GM18858 (cell line): ENCODE measurements at regions not wholly inside any gene's neighbourhood (a gene's known extent, or its start where the extent isn't known, plus 50 kb on each side); places are given as distances from the start of the nearest gene placed in this dataset.

Experiments
- ATAC-seq: cut with Tn5 transposase; IDR thresholded peaks from one replicate; pipeline ENCODE4 v1.9.1; 2021; ENCODE audit not compliant: unreplicated experiment

DNA sequence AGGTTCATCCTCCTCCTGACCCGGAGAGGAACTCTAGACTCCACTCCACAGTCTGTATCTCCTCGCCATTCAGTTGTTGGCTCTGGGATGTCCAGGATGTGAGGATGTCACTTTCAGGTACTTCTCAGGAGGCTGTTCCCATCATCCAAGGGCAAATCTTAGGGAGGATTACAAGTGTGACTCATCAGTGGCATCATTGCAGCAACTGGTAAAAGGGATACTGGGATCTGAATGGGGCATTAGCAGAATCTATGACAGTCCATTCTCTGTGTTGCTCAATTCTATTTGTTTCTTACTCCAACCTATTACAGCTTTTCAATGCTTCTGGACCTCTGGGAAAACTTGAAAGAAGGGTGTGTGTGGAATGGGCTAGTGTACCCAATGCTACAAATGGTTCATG lies 81.5 kb upstream of the FN1 start:
- ATAC-seq: no peak

DNA sequence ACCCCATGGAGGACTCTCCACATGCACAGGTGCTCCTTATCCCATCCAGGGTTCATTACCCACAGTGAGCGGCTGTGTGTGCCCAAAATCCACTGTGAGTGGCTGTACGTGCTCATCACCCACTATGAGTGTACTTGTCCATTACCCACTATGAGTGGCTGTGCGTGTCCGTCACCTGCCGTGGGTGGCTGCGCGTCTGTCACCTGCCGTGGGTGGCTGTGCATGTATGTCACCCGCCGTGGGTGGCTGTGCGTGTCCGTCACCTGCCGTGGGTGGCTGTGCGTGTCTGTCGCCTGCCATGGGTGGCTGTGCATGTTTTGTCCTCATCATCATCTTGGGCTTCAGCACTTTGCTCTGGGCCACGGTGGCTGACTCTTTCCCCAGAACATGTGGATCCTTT lies 78.6 kb upstream of the FN1 start:
- no peak for ATAC-seq

DNA sequence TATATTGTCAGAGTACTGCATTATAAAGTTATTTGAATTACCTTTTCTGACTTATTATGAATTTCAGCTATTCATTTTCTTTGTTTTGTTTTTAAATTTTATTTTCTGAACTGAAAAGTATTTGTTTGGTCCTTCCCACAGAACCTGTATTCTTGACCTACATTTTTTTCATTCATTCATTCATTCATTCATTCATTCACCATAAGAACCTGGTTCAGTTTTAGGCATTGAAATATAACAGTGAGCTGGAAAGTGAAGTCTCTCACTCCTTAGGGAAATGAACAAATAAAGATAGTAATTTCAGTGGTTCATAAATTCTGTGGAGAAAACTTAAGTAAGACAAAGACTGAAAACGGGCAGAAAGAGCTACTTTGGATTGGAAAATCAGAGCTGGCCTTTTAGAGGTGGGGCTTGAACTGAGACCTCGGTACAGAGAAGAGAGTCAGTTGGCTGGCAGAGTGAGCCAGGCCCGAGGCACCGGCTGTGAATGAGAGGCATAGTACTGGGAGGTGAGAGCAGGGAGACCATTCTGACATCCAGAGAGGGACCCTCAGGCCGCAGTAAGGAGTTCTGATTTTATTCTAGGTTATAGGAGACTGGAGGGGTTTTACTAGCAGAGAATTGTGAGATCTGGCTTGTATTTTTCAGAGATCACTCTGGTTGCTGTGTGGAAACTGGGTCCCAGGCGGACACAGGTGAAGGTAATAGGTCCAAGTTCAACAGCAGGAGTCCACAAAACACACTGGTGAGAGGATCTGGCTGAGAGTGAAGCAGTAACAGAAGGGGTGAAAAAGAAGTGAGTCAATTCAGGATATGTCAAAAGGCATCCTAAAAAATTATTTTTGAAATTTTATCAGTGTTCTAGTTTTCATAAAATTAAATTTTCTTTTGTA lies 75.8 kb upstream of the FN1 start:
- no peak for ATAC-seq

DNA sequence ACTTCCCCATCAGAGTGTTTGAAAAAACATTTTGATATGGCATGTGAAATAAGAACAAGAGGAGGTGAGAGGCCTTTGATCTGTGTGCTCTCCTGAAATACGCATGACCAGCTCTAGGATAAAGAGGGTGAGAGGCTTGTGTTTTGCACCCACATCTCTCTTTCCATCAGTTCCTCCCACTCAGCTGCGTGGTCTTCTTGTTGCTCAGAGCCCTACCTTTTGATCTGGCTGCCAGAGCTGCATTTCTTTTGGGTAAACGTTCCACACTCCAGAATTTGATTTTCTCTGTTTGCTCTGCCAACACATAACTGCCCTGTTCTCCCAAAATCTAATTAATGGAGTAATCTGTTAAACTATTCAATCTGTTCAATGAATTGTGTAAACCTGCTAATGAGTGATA lies 72.0 kb upstream of the FN1 start:
- ATAC-seq: no peak

DNA sequence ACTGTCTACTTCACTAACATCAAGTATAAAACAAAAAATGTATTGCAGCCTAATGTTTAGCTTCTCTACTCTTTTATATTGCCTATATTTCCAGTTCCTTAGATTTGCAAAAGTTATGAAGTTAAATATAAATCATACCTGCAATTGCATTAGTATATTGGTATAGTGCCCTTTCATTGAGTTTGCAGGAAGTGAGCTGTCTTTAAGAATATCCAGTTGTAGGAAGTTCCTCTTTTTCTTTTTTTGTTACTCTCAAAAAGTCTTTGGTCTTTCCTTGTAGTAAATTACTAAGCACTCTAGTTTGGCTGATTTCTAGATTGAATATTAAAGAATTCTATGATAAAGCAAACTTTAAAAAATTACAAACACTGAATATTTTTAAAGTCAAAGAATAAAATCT lies 71.3 kb upstream of the FN1 start:
- no peak for ATAC-seq

DNA sequence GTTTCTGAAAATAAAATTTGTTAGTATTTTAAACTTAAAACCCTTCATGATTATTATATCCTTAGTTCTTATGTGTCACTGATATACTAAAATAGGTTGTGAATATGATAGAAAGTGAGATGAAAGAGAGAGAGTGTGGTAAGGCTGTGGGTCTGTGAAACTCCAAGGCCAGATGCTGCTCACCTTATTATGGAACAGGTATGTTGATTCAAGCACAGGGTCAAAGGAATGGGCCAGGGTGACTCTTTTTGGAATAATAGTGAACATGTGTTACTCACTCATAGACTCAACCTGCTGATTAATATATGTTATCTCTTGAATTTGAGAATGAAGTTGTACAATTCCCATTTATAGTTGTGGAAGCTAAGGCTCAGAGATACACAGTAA lies 70.7 kb upstream of the FN1 start:
- ATAC-seq: no peak

DNA sequence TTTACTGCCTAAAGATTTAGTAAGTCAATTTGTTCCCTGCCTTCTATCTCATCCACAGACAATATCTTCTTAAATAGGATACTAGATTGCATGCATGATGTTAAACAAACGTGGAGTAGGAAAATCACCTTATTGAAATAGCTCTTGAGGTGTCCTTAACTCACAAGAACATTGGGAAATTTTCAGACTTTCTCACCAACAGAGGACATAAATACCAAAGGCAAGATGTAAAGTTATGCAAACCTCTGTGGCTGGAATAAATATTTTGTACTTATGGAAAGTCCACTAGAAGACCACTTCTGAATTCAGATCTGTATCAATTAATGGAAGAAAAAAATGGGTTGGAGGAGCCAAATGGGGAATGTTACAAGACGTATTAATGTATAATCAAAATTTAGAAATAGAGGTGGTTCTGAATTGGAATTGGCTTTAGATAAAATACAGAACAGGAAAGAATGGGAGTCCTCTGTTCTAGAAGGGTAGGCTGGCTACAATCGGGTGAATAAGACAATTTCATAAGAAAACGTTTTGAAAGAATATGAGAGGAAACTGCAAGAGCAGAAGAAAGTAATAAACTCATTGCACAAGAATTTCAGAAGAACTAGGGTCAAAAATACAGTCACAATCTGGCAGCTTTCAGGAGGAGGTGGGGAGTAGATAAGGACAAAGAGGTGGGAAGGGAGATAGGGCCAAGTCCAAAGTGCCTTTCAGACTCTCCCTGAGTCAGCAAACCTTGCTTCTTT lies 69.3 kb upstream of the FN1 start:
- no peak for ATAC-seq

DNA sequence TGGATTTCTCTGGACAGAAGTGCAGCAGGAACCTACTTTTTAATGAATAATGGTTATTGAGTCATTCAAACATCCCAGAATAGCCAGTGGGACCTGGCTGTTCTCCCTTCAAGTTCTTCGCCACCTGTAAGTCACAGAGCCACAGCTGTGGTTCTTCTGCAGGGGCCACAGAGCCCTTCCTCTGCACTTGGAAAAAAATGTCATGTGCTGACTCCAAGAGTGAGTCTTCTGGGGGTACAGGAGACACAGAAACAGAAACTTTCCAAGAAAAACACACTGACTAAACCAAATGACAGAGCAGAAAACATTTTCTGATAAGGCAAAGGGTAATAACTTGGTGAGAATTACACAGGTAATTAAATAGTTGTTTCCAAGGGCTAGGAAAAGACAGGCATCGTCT lies 68.7 kb upstream of the FN1 start:
- no peak for ATAC-seq

DNA sequence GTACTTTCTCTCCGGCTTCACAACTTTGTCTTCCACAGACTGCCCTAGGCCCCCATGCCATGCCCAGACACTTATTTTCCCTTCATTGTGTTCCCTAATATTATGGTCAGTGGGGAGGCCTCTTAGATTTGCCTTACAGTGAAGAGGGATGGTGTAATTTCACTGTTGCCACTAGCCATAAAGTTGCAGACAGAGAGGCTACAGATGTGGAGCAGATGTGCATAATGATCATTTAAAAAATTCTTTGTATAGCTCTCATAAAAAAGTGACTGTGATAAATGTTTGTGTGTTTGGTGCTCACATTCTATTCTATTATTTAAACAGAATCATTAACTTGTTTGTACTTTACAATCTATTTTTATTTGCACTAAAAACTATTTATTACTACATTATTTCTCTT lies 67.5 kb upstream of the FN1 start:
- no peak for ATAC-seq

DNA sequence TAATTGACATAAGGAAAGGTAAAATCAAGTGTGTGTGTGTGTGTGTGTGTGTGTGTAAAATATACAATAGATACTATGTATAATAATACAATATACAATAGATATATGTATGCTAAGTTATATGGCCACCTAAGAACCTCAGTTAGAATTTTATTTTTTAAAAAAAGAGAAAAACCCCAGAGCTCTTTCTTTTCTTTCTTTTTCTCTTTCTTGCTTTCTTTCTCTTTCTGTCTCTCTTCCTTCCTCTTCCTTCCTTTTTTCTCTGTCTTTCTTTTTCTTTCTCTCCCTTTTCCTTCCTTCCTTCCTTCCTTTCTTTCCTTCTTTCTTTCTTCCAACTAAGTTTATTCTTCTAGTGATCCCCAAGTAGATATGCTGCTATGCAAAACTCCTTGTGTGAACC lies 64.6 kb upstream of the FN1 start:
- ATAC-seq: no peak

DNA sequence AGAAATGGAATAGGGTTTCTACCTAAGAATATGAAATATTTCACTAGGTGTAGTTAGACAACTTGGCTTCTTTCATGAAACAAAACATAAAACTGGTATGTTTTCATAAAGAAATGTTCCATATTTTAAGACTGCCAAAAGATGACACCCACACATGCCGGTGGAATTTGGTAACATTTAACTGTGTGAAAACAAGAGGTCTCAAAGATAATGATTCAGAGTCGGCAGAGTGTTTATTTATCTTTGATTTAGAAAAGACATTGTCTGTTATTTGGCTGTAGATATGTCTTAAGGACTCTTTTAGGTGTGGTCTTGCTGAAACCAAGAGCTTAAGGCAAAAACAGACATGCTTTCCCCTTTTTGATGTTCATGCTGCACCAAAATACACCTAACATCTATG lies 63.5 kb upstream of the FN1 start:
- no peak for ATAC-seq

DNA sequence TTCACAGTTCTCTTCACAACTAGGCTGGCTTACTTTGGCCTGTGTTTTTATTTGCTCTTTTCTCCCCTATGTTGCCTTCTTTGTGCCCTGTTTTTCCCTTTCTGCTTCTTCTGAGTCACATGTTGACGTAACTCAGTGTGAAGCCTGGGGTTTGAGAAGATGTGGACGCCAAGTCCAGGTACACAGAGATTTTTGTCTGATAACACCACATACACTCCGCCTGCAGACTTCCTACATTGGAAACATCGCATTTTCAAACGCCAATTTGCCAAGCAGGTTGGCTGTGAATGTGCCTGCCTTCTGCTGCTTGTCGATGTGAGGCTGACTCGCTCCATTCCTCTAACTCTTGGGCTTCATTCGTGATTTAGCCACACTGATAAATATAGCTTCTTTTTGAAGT lies 62.6 kb upstream of the FN1 start:
- no peak for ATAC-seq

DNA sequence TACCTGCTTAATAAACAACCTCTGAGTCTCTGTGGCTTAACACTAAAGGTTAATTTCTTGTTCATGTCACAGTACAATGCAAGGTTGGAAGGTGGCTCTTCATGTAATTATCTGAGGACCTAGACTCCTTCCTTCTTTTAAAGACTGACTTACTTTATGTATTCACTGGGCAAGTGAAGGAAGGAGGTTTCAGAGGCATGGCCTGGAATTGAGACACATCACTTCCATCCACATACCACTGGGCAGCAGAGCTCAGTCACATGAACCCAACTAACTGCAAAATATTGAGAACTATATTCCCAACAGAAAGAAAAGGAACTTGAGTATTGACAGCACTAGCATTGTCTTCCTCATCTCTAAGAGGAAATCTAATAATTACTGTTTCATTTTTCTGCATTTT lies 57.5 kb upstream of the FN1 start:
- ATAC-seq: no peak

DNA sequence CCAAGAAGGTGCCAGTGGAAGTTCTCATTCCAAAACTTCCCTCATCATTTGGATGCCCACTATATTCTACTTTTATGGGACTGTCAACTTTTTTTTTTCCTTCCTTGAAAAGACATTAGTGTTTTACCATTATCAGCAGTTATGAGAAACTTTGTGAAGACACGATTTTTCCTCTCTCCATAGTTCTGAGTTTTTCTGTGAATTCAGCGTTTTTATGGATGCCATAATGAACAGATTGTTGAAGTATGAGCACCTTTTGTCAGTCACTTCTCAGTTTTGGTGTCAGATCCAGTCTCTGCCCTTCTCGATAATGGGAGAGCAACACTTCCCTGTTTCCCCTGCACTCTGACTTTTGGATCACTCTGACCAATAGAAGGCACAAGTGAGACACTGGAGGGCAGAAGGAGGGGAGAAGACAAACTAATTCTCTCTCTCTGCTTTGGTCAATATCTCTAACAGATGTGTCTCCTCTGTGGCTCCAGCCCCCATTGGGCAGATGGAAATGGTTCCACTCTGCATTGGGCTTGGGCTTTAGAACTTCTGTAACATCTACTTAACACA lies 53.5 kb upstream of the FN1 start:
- ATAC-seq: no peak

DNA sequence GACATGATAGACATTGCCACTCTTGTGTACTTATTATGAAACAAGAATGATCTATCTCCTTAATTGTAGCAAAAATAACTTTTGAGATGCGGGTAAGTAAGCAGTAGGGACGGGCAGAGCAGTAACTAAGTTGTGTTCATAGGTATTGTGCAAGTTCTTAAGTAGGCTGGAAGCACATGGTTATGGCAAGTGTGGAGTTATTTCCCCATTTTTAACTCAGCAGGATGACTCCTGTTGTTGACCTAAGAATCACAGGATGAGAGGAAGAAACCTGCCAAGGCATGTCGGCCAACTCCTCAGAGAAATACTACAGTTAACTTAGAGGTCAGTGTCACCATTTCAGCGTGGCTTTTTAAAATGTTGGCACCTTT lies 51.1 kb upstream of the FN1 start:
- ATAC-seq: no peak

DNA sequence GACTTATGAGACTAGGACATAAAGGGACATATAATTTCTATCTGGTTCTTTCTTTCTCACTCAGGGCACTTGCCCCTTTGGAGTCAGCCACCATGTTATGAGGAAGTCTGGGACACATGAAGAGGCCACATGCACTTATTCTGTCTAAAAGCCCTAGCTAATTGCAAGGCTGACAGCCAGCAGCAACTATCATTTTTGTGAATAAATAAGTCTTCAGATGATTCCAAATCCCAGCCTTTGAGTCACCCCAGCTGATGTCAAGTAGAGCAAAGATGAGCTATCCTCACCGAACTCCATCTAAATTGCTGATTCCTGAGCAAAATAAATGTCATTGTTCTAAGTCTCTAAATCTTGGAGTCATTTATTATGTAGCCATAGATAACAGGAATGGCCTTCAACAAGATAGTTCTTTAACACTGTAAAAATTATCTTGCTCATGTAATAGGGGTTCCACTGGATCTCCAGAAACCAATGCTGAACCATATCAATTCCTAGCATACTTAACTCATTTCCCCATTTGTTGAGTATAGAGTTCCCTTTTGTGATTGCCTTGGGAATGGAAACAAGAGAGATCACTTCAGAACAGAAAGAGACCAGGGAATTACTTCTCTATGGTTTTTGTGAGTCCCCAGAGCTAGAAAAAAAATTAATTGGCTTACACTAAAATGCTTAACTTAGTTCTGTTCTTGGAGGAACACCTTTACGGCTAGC lies 50.6 kb upstream of the FN1 start:
- no peak for ATAC-seq
